ENCODE measurements at regions not wholly inside any gene's neighbourhood (a gene's known extent, or its start where the extent isn't known, plus 50 kb on each side); places are given as distances from the start of the nearest gene placed in this dataset.

- TF ChIP-seq CTCF (IDR thresholded peaks at IDR 0.05; ENCODE audit: unreplicated experiment), result no peak
- no TSS peak for BruUV-seq (replicated peaks)
- Mint-ChIP-seq H3K27me3 (ENCODE audit: unreplicated experiment) (no peaks in the 10 kb centered on the region), H3K4me3 (ENCODE audit: low read depth, unreplicated experiment) (no peak overlapping the region), H3K4me1 (ENCODE audit: low read depth, unreplicated experiment) (peaks cover 17% of the 10 kb centered on the region), H3K9me3 (ENCODE audit: low read depth, unreplicated experiment) (no peaks in the 10 kb centered on the region), H3K36me3 (ENCODE audit: insufficient read depth, unreplicated experiment) (no peaks in the 10 kb centered on the region), H3K27ac (ENCODE audit: unreplicated experiment) (no peak overlapping the region)
- CTCF ChIA-PET, result no interaction called here
- DNase-seq, result no peak
- intact Hi-C loops (cut with micrococcal nuclease; ENCODE audit: unreplicated experiment), result no loop called here
Measured at GRCh38 chr5:57772512-57772911, 289.9 kb upstream of the ACTBL2 start.

GRCh38 chr5:57770039-57770438 is 287.4 kb upstream of the ACTBL2 start:
- CTCF ChIA-PET, result no interaction called here
- intact Hi-C loops (cut with micrococcal nuclease; ENCODE audit: unreplicated experiment), result no loop called here
- no peak for TF ChIP-seq CTCF (IDR thresholded peaks at IDR 0.05; ENCODE audit: unreplicated experiment)

GRCh38 chr5:57768745-57769144 is 286.1 kb upstream of the ACTBL2 start:
- intact Hi-C loops (cut with micrococcal nuclease; ENCODE audit: unreplicated experiment), result no loop called here
- no peak for TF ChIP-seq CTCF (IDR thresholded peaks at IDR 0.05; ENCODE audit: unreplicated experiment)
- H3K27me3 Mint-ChIP-seq (ENCODE audit: unreplicated experiment), result no peaks in the 10 kb centered on the region
- BruUV-seq (replicated peaks), result no TSS peak
- H3K27ac Mint-ChIP-seq (ENCODE audit: unreplicated experiment), result no peak overlapping the region
- no peak overlapping the region for H3K4me3 Mint-ChIP-seq (ENCODE audit: low read depth, unreplicated experiment)
- no peaks in the 10 kb centered on the region for H3K36me3 Mint-ChIP-seq (ENCODE audit: insufficient read depth, unreplicated experiment)
- CTCF ChIA-PET, result interaction anchor here (0.7 kb wide), 1 partner anchor 45 kb away, joined by 3 read pairs; no protein-coding TSS in a partner anchor
- no peaks in the 10 kb centered on the region for H3K4me1 Mint-ChIP-seq (ENCODE audit: low read depth, unreplicated experiment)
- no peaks in the 10 kb centered on the region for H3K9me3 Mint-ChIP-seq (ENCODE audit: low read depth, unreplicated experiment)
- no peak for DNase-seq

More at GRCh38 chr5:57770039-57770438, 287.4 kb upstream of the ACTBL2 start:
- Mint-ChIP-seq H3K4me1 (ENCODE audit: low read depth, unreplicated experiment) (no peaks in the 10 kb centered on the region), H3K4me3 (ENCODE audit: low read depth, unreplicated experiment) (no peak overlapping the region), H3K36me3 (ENCODE audit: insufficient read depth, unreplicated experiment) (no peaks in the 10 kb centered on the region), H3K27me3 (ENCODE audit: unreplicated experiment) (no peaks in the 10 kb centered on the region), H3K9me3 (ENCODE audit: low read depth, unreplicated experiment) (no peaks in the 10 kb centered on the region), H3K27ac (ENCODE audit: unreplicated experiment) (no peak overlapping the region)
- BruUV-seq (replicated peaks), result no TSS peak
- DNase-seq, result no peak

- CTCF ChIA-PET, result no interaction called here
- no peak for TF ChIP-seq CTCF (IDR thresholded peaks at IDR 0.05; ENCODE audit: unreplicated experiment)
- no peak overlapping the region for H3K27ac Mint-ChIP-seq (ENCODE audit: unreplicated experiment)
- H3K9me3 Mint-ChIP-seq (ENCODE audit: low read depth, unreplicated experiment), result no peaks in the 10 kb centered on the region
- BruUV-seq (replicated peaks), result no TSS peak
- H3K4me1 Mint-ChIP-seq (ENCODE audit: low read depth, unreplicated experiment), result no peaks in the 10 kb centered on the region
- no peaks in the 10 kb centered on the region for H3K27me3 Mint-ChIP-seq (ENCODE audit: unreplicated experiment)
- no peaks in the 10 kb centered on the region for H3K36me3 Mint-ChIP-seq (ENCODE audit: insufficient read depth, unreplicated experiment)
- no peak for DNase-seq
- no peak overlapping the region for H3K4me3 Mint-ChIP-seq (ENCODE audit: low read depth, unreplicated experiment)
- intact Hi-C loops (cut with micrococcal nuclease; ENCODE audit: unreplicated experiment), result no loop called here
Measured at GRCh38 chr5:57764479-57765089, 282.0 kb upstream of the ACTBL2 start.
